ENCODE measurements at regions not wholly inside any gene's neighbourhood (a gene's known extent, or its start where the extent isn't known, plus 50 kb on each side); places are given as distances from the start of the nearest gene placed in this dataset.

DNA sequence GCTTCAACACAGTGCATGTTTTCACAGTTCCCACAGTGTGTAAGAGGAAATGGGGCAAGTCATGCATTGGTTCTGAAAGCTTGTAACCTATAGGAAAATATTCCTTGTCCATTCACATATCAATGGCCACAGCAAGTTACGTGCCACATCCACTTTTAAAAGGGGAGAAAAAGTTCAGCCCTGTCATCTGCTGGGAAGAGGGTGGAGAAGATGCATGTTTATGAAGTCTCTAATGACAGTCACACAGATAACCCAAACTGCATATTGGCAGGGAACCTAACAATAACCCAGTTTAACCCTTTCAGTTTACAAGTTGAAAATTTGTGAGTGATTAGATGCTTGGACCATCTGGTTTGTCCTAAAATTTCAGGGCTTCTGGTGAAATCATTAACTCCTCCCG is 159.3 kb downstream of the MTRR start:
- TF ChIP-seq, protein P1, sequence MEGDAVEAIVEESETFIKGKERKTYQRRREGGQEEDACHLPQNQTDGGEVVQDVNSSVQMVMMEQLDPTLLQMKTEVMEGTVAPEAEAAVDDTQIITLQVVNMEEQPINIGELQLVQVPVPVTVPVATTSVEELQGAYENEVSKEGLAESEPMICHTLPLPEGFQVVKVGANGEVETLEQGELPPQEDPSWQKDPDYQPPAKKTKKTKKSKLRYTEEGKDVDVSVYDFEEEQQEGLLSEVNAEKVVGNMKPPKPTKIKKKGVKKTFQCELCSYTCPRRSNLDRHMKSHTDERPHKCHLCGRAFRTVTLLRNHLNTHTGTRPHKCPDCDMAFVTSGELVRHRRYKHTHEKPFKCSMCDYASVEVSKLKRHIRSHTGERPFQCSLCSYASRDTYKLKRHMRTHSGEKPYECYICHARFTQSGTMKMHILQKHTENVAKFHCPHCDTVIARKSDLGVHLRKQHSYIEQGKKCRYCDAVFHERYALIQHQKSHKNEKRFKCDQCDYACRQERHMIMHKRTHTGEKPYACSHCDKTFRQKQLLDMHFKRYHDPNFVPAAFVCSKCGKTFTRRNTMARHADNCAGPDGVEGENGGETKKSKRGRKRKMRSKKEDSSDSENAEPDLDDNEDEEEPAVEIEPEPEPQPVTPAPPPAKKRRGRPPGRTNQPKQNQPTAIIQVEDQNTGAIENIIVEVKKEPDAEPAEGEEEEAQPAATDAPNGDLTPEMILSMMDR (optimal IDR thresholded peaks at IDR 0.05 in 1 of 3, IDR thresholded peaks at IDR 0.05 in 1 of 3, conservative IDR thresholded peaks at IDR 0.05 in 1 of 3; ENCODE audit: extremely low read depth in 1 of 3, insufficient read depth in 2 of 3, low read length in 3 of 3): no peak
- no peak for TF ChIP-seq EZH2 (IDR thresholded peaks at IDR 0.05; ENCODE audit: low read length)

Data from keratinocyte (primary cell).